ENCODE measurements at regions not wholly inside any gene's neighbourhood (a gene's known extent, or its start where the extent isn't known, plus 50 kb on each side); places are given as distances from the start of the nearest gene placed in this dataset.

GRCh38 chr1:116314305-116314919, 58.6 kb upstream of the ATP1A1 start (continued):
- TF ChIP-seq ZNF337 (CRISPR knock-in tag; IDR thresholded peaks at IDR 0.05; ENCODE audit: borderline replicate concordance, low read depth) (no peak), TARDBP (CRISPR knock-in tag; IDR thresholded peaks at IDR 0.05) (0 out of 2 replicates have a peak, but pooled peaks have one; percentile 22), ZNF703 (CRISPR knock-in tag; IDR thresholded peaks at IDR 0.05; ENCODE audit: borderline replicate concordance) (no peak), MYPOP (CRISPR knock-in tag; IDR thresholded peaks at IDR 0.05) (no peak), RAD51 (IDR thresholded peaks at IDR 0.05; ENCODE audit: borderline replicate concordance) (no peak), ZNF841 (CRISPR knock-in tag; IDR thresholded peaks at IDR 0.05; ENCODE audit: borderline replicate concordance) (no peak), ZFP1 (CRISPR knock-in tag; IDR thresholded peaks at IDR 0.05) (no peak), THAP8 (CRISPR knock-in tag; IDR thresholded peaks at IDR 0.05; ENCODE audit: borderline replicate concordance) (no peak), RNF2 (conservative IDR thresholded peaks at IDR 0.05; ENCODE audit: low read depth) (no peak), HMG20A (CRISPR knock-in tag; IDR thresholded peaks at IDR 0.05; ENCODE audit: borderline replicate concordance) (peak; percentile 71; the same call in 1 of the 2 replicates), ZNF251 (CRISPR knock-in tag; IDR thresholded peaks at IDR 0.05) (no peak), KDM6A (CRISPR knock-in tag; IDR thresholded peaks at IDR 0.05; ENCODE audit: low read depth) (no peak), ZNF883 (CRISPR knock-in tag; IDR thresholded peaks at IDR 0.05; ENCODE audit: not compliant biosample characterization) (no peak), SP140L (CRISPR knock-in tag; IDR thresholded peaks at IDR 0.05; ENCODE audit: borderline replicate concordance) (no peak), ZNF784 (CRISPR knock-in tag; IDR thresholded peaks at IDR 0.05; ENCODE audit: borderline replicate concordance) (no peak), ZNF770 (CRISPR knock-in tag; IDR thresholded peaks at IDR 0.05) (no peak), ZNF354B (CRISPR knock-in tag; IDR thresholded peaks at IDR 0.05) (no peak), BCL3 (CRISPR knock-in tag; IDR thresholded peaks at IDR 0.05) (no peak), ZNF792 (CRISPR knock-in tag; IDR thresholded peaks at IDR 0.05) (no peak), ZNF660 (CRISPR knock-in tag; IDR thresholded peaks at IDR 0.05; ENCODE audit: borderline replicate concordance, low read depth) (no peak), ZNF333 (CRISPR knock-in tag; IDR thresholded peaks at IDR 0.05; ENCODE audit: borderline replicate concordance) (no peak), SP5 (CRISPR knock-in tag; IDR thresholded peaks at IDR 0.05; ENCODE audit: borderline replicate concordance, low read depth) (peak; percentile 39; the same call in 1 of the 2 replicates), CAMTA2 (CRISPR knock-in tag; IDR thresholded peaks at IDR 0.05; ENCODE audit: borderline replicate concordance) (no peak), ATF7-NPFF (CRISPR knock-in tag; IDR thresholded peaks at IDR 0.05; ENCODE audit: low read depth) (no peak), GATA4 (IDR thresholded peaks at IDR 0.05; ENCODE audit: borderline replicate concordance, low read depth) (0 out of 2 replicates have a peak, but pooled peaks have one; percentile 22), NBN (conservative IDR thresholded peaks at IDR 0.05) (no peak), ZNF547 (CRISPR knock-in tag; IDR thresholded peaks at IDR 0.05) (no peak)
